ENCODE measurements at regions not wholly inside any gene's neighbourhood (a gene's known extent, or its start where the extent isn't known, plus 50 kb on each side); places are given as distances from the start of the nearest gene placed in this dataset.

GRCh38 chr20:4095639-4096038, 53.0 kb upstream of the SMOX start:
- no peak for DNase-seq

DNA sequence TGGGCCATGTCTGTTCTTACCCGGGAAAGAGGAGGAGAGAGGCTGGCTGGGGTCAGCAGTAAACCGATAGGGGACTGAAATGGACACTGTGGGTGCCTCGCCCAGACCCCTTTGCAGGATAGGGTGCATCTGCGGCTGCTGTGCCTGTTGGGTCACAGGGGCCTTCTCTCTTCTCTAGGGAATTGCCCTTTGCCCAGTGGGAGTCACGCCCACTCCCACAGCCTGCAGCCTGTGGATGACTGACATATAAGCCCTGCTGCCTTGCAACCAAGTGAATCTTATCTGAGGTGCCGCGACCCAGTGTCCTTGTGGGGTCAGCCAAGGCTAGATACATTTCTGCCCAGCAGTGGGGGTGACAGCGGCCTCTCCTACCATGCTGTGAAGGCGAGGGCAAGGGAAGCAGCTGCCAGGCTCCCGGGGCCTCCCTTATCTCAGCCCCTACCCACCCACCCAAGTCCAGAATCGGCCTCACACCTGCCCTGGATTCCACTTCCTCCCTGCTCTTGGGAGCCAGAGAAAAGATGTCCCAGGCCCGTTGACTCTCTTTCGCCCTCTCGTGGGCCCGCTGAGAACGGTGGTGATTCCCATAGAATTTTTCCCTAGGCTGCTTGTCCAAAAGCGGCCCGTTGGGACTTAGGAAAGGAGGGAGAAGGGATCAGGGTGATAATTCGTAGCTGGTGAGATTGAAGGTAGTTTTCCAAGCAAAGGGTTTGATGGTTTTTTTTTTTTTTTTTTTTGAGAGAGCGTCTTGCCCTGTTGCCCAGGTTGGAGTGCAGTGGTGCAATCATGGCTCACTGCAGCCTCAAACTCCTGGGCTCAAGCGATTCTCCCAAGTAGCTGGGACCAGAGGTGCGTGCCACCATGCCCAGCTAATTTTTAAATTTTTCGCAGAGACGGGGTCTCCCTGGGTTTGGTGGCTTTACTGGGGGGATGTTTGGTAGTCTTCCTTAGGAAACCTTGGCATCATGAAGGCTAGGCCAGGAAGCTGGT, 56.8 kb upstream of the SMOX start:
- peak; percentile 74 for DNase-seq

DNA sequence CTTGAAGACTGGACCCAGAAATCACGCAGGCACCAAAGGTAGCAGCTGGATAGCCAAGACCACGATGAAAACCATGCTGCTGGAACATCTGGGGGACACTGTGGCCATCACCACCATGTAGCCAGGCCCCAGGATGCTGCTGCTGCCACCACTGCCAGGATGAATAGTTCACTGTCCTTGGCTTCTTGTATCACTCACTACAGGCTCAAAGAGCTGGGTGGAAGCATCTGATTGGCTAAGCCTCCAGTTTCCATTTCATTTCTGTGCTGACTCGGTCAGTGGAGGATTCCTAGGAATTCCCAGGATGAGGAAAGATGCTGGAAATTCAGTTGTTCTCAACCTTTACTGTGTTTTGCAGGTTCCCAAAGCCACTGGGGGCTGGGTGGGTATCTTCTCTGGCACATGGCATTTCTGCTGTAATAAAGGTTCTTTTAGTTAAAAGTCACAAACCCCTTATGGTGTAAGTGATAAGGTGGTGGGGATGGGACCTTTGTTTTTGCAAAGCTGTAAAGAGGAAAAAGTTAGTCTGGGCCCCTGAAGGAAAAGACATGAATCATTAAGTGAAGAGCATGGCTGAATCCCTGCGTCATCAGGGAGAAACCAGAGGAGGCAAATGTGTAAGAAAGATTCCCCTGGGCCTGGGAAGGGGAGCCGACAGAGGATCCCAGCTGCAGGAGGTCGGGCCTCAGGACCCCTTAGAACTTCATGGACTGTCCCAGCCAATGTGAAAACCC, 57.7 kb upstream of the SMOX start:
- no peak for DNase-seq

DNA sequence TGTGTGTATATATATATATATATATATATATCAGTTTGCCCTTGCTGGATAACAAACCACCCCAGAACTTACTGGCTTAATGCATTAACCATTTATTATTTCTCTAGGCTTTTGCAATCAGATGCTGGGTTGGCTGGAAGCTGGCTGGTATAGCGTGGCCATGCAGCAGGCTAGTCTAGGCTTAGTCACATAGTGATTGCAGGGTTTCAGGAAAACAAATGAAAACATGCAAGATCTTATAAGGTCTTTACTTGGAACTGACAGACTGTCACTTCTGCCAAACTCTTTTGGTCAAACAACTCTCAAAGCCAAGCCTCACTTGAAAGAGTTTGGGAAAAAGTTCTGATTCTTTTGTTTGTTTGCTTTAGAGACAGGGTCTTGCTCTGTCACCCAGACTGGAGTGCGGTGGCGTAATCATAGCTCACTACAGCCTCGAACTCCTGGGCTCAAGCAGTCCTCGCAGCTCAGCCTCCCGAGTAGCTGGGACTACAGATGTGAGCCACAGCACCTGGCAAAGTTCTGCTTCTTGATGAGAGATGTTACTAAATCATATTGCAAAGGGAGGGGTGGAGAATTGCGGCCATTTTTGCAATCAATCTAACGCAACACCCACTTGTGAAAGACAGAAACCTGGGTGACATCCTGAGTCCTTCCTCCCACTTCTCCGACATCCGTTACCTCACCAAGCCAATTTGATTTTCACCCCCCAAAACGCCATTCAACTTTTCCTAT, 58.7 kb upstream of the SMOX start:
- no peak for DNase-seq

GRCh38 chr20:4088766-4089165, 59.9 kb upstream of the SMOX start:
- no peak for DNase-seq

DNA sequence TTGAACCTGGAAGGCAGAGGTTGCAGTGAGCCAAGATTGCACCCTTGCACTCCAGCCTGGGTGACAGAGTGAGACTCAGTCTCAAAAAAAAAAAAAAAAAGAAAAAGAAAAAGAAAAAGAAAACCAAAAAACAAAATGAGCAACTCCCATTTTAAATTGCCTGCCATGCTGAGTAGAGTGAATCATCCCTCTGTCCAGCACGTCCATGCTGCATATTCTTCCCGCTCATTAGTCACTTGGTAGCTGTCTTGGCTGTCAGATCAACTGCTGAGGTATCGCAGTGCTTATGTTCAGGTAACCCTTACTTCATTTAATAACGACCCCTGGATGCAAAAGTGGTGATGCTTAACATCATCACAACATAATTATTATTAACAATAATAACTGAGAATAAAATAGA, 60.7 kb upstream of the SMOX start:
- no peak for DNase-seq

- peak; percentile 72 for DNase-seq
Measured at GRCh38 chr20:4086771-4087687, 61.6 kb upstream of the SMOX start.

DNA sequence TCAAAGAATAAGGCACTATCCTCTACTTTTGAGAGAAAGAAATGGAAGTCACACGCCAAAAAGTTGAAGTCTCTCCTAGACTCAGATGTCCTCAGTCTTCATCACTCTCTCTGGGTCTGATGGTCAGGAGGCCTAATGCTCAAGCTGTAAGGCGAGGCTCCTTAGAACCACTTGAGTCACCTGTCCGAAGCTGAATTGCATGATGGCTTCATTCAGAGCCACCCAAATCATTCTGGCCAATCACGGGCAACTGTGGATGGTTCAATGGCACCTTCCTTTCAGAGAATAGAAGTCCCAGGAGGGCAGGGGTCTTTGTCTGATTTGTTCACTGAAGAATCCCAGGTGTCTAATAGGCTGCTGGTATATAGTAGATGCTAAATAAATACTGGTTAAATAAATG, 63.9 kb upstream of the SMOX start:
- no peak for DNase-seq

- DNase-seq, result no peak
Measured at GRCh38 chr20:4084096-4084495, 64.5 kb upstream of the SMOX start.

DNA sequence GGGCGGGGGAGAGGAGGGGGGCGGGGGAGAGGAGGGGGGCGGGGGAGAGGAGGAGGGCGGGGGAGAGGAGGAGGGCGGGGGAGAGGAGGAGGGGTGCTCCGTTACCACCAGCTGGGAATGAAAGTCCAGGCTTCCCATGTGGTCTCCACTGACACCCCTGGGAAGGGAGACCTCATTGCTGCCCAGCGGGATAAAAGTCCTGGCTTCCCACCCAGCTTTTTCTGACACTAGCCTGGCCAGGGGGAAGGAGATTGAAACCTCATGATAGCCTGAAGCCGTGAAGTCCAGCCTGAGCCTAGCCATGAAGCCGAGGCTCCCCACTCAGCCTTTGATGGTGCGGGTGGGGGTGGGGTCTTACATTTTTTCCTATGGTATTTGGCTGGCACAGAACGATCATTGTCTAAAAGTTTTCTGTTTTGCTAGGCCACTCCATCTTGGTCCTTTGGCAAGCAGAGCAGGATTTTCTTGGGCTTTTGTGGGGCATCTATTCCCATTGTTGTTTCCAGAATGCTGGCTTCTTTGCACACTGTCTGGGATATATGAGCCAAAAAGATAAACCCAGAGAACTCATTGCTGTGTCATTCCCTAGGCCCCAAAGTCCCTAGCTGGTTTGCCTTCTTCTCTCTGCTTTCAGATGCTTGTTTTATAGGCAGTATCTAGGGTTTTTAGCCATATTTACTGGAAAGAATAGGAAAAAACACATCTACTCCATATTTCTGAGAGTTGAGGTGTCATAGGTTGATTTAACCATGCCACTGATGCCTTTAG, 65.3 kb upstream of the SMOX start:
- peak; percentile 61 for DNase-seq

DNA sequence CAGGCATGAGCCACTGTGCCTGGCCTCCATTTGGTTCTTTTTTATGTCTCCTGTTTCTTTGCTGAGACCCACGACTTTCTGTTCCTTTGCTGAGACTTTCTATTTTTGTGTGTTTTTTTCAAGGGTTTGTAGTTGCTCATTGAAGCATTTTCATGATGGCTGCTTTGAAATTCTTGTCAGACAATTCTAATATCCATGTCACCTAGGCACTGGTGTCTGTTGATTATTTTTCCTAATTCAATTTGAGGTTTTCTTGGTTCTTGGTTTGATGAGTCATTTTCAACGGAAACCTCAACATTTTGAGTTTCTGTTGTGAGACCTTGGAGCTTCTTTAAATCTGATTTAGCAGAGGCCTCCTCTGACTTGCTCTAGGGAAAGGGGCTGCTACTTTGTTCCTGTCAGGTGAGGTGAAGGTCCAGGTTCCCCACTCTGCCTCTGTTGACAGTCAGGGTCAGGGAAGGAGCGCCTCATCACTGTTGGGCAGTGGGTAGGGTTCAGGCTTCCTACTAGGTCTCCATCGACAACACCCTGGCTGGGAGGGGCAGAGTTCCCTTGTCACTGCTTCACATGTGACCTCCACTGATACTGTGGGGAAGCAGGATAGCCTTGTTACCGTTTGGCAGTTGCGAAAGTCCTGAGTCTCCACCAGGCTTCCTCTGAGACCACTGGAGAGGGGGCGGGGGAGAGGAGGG, 66.1 kb upstream of the SMOX start:
- DNase-seq, result peak; percentile 75

DNA sequence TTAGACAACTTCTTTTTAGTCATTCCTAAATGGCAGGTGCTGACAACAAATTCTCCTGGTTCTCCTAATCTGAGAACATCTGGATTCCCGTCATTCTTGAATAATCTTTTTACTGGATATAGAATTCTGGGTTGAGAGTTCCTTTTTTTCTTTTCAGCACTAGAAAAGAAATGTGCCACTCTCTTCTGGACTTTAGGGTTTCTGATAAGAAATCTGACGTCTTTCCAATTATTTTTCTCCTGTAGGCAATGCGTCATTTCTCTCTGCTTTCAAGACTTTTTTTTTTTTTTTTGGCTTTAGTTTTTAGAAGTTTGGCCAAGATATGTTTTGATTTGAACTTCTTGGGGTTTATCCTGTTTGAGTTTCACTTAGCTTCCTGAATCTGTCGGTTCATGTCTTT, 66.1 kb upstream of the RNF24 start:
- DNase-seq, result no peak

DNA sequence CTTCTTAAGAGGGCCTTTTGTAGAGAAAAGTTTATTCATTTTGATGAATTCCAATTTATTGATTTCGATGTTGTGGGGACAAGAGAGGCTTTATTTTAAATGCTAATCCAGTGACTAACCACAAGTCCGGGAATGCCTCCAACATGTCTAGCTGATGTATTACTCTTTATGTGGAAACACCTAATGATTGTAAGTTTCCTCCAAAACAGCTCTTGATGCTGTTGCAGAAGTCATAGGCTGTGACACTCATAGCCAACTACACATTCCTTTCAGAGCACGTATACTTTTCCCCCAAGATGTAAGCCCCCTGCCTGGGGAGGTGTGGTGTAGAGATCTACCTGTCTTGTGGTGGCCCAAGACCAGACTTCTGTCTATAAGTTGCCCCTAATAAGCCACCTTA, 61.3 kb upstream of the RNF24 start:
- no peak for DNase-seq

DNA sequence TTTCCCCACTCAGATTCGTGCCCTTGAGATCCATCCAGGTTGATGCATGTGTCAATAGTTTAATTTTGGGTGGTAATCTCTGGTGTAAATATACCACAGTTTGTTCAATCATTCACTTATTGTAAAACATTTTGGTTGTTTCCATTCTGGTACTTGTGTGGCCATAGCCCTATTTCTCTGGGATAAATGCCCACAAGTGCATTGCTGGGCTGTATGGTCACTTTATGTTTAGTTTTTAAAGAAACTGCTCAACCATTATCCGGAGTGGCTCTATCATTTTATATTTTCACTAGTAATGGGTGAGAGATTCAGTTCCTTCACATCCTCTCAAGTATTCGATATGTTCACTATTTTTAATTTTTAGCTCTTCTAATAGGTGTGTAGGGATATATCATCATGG, 60.7 kb upstream of the RNF24 start:
- no peak for DNase-seq

- no peak for DNase-seq
Measured at GRCh38 chr20:4074877-4075455, 59.6 kb upstream of the RNF24 start.

DNA sequence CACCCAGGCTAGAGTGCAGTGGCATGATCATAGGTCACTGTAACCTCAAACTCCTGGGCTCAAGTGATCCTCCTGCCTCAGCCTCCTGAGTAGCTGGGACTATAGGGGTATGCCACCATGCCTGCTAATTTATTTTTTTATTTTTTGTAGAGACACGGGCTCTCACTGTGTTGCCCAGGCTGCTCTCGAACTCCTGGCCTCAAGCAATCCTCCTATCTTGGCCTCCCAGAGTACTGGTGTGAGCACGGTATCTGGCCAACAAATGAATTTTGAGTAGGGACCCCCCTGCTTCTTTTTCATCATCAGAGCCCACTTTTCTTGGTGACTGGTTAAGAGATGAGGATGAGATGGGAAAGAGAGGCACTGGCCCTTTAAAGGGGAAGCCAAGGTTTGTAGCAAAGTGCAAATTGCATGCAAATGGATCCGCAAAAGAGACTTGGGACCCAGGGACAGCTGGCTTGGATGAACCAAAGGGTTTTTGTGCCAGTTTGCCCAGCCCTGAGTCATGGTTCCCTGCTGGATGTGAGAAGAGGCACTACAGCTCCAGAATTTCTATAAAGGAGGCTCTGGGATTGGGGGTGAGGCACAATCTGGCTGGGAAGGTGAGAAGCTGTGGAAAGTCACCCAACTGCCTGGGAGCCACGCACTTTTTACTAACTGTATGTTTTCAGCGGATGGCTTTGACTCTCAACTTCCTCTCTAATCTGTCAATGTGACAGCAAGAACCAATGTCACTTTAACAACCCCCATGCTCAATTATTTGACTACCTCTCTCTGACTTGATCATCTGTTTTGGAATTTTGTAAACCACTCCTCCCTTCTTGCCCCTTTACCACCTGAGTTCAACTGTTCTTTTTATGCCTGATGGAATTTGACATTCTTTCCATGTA, 58.7 kb upstream of the RNF24 start:
- DNase-seq, result no peak

DNA sequence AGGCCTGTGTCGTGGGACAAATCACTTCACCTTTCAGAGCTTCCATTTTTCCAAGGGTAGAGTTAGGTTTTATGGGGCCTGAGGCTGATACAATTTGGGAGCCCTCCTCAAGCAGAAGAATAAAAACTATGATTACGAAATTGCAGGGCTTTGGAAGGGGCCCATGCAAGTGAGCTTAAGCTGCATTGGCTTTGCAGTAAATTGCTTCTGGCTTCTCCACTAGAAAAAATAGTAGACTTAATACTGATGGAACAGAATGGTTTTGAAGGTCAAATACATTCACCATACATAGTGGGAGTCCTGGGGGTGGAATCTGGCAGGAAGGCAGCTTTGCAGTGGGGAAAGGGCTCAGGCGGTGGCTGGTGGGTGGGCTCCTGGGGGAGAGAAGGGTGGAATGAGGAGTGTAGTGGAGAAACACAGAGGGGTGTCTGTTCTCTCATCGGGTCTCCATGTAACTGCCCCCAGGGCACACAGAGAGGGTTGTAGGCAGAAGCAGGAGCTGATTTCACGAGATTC, 55.9 kb upstream of the RNF24 start:
- no peak for DNase-seq

GRCh38 chr20:4070323-4071177, 55.2 kb upstream of the RNF24 start:
- no peak for DNase-seq

Measured in eye (tissue), 1 donor.